GM12875 (cell line): ENCODE measurements at regions not wholly inside any gene's neighbourhood (a gene's known extent, or its start where the extent isn't known, plus 50 kb on each side); places are given as distances from the start of the nearest gene placed in this dataset.

ENCODE experiments used
- H3K4me3 ChIP-seq: one replicate; pipeline ENCODE4 v1.5.1; 2011; ENCODE audit warnings: low read depth, low read length, control low read depth
- CTCF ChIP-seq: IDR thresholded peaks from 2 replicates; pipeline ENCODE4 v1.5.1; 2011; ENCODE audit warnings: low read depth, mild to moderate bottlenecking, control low read depth, inconsistent platforms, low read length, moderate library complexity, borderline replicate concordance; ENCODE audit not compliant: insufficient read depth

DNA sequence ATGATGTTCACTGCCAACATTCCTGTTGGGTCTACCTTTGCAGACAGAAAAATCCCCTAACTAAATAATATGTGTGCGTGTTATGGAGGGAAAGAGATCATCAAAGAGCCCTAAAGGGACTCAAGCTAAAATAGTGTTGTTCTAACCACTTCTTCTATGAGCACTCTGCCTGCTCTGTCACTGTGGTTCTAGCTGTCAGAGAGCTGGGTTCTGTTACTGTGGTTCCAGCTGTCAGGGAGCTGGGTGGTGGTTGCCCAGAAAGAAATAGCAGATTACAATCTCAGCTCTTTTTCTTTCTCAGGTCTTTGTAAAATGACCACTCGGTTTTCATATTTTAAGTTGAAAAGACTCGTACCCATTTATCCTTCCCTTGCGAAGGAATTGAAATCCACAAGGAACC is 176.3 kb downstream of the HS3ST3A1 start:
- no peak for TF ChIP-seq CTCF
- H3K4me3 ChIP-seq, result no peak overlapping the region

DNA sequence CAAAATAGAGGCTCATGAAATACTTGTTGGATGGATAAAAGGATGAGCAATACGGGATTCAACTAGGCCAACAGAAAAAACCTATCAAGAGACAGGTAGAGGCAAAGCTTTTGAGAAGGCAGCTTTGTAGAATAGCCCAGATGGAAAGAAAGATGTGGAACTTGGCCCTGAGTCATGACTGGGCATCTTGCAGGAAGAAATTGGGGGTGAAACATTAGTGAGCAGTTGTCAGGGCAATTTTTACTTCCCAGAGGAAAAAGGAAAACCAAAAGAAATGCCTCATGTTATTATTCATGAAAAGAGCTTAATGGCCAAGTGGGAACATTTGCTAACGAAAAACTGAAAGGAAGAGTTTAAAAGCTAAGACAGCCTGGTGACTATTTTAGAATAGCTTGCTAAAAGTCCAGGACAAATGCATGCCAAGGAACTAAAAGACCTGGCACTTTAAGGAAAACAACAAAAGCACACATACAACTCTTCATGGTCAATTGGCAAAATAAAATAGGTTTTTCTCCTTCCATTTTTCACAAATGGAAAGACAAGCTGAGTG is 180.1 kb downstream of the HS3ST3A1 start:
- TF ChIP-seq CTCF, result no peak
- no peak overlapping the region for H3K4me3 ChIP-seq

DNA sequence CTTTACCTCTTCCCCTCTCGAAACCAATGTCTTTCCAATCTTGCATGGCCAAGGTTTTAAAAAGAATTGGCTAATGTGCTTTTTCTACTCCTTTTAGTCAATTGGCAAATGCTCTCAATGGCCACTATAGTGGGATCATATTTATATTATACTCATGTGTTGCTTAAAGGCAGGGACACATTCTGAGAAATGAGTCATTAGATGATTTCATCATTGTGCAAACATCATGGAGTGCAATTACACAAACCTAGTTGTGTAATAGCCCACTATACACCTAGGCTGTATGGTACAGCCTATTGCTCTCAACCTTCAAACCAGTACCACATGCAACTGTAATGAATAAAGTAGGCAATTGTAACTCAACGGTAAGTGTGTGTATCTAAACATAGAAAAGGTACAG is 180.9 kb downstream of the HS3ST3A1 start:
- no peak overlapping the region for H3K4me3 ChIP-seq
- TF ChIP-seq CTCF, result no peak

- TF ChIP-seq CTCF, result no peak
- no peak overlapping the region for H3K4me3 ChIP-seq
Measured at GRCh38 chr17:13420418-13420826, 181.3 kb downstream of the HS3ST3A1 start.

- no peak for TF ChIP-seq CTCF
- no peak overlapping the region for H3K4me3 ChIP-seq
Measured at GRCh38 chr17:13419676-13420075, 182.1 kb downstream of the HS3ST3A1 start.

- no peak for TF ChIP-seq CTCF
Measured at GRCh38 chr17:13418891-13419290, 182.8 kb downstream of the HS3ST3A1 start.

GRCh38 chr17:13417381-13417950 is 184.3 kb downstream of the HS3ST3A1 start:
- no peak overlapping the region for H3K4me3 ChIP-seq
- no peak for TF ChIP-seq CTCF

More at GRCh38 chr17:13418891-13419290, 182.8 kb downstream of the HS3ST3A1 start:
- H3K4me3 ChIP-seq, result no peak overlapping the region
